Prostate gland (tissue), 2 donors: ENCODE measurements at regions not wholly inside any gene's neighbourhood (a gene's known extent, or its start where the extent isn't known, plus 50 kb on each side); places are given as distances from the start of the nearest gene placed in this dataset.

Experiments
- CTCF ChIP-seq, 4 experiments: fragments of 200-600 bp in 2 of 4; fragments of 450-650 bp in 2 of 4; sonication (generic) in 2 of 4; IDR thresholded peaks; 1 replicate in 3 of 4; 2 replicates in 1 of 4; pipeline ENCODE4 v1.5.1; 2016 to 2019; ENCODE audit warnings: antibody characterized with exemption in 4 of 4, mild to moderate bottlenecking in 2 of 4, moderate library complexity in 2 of 4
- POLR2A ChIP-seq: fragments of 450-650 bp; IDR thresholded peaks from one replicate; pipeline ENCODE4 v1.6.1; 2016; ENCODE audit warnings: antibody characterized with exemption, mild to moderate bottlenecking

GRCh38 chr10:4472190-4472904 lies 353.7 kb upstream of the AKR1E2 start:
- TF ChIP-seq CTCF (IDR thresholded peaks at IDR 0.05) = no peak
- no peak for TF ChIP-seq POLR2A
